ENCODE measurements at regions not wholly inside any gene's neighbourhood (a gene's known extent, or its start where the extent isn't known, plus 50 kb on each side); places are given as distances from the start of the nearest gene placed in this dataset.
"Not testable (repeated sequence)": the region's sequence is repeated elsewhere in the genome, so short reads cannot be mapped to it uniquely, and the experiment has no call there.

- Histone ChIP-seq H3K9me3 (replicated peaks) (no peaks in the 10 kb centered on the region), H3K4me1 (replicated peaks) (no peaks in the 10 kb centered on the region), H3K36me3 (no peaks in the 10 kb centered on the region), H3K27ac (no peak overlapping the region), H3K4me3 (no peak overlapping the region), H3K27me3 (replicated peaks) (peaks cover 6% of the 10 kb centered on the region)
- DNase-seq (ENCODE audit: low read depth in 1 of 2, low spot score in 2 of 2) = no peak
Measured at GRCh38 chr12:112595410-112595809, 176.7 kb downstream of the PTPN11 start.

- H3K27ac ChIP-seq = no peak overlapping the region
- H3K36me3 ChIP-seq = no peaks in the 10 kb centered on the region
- H3K9me3 ChIP-seq (replicated peaks) = no peaks in the 10 kb centered on the region
- H3K4me1 ChIP-seq (replicated peaks) = no peaks in the 10 kb centered on the region
- no peak overlapping the region for H3K4me3 ChIP-seq
- DNase-seq (ENCODE audit: low read depth in 1 of 2, low spot score in 2 of 2) = no peak
- peaks cover 6% of the 10 kb centered on the region for H3K27me3 ChIP-seq (replicated peaks)
Measured at GRCh38 chr12:112597986-112598385, 179.2 kb downstream of the PTPN11 start.

DNA sequence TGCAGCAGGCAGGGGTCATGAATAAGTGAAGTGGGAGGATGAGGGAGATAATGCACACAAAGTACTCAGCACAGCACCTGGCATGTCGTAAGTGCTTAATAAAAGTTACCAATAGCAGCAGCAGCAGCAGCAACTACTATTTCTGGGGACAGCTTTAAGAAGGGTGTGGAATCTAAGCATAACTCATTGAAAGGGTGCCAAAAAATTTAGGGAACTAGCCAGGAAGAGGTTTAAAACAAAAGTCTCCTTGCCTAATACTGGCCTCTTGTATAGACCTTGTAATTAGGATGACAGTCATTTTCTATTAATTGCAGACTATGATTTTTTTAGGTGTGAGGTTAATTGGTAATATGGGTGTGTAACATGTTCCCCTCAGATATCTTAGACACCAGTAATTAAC is 179.9 kb downstream of the PTPN11 start:
- no peak overlapping the region for H3K27ac ChIP-seq
- H3K4me1 ChIP-seq (replicated peaks) = no peaks in the 10 kb centered on the region
- no peak for DNase-seq (ENCODE audit: low read depth in 1 of 2, low spot score in 2 of 2)
- H3K27me3 ChIP-seq (replicated peaks) = peaks cover 6% of the 10 kb centered on the region
- no peaks in the 10 kb centered on the region for H3K9me3 ChIP-seq (replicated peaks)
- H3K36me3 ChIP-seq = no peaks in the 10 kb centered on the region
- no peak overlapping the region for H3K4me3 ChIP-seq

DNA sequence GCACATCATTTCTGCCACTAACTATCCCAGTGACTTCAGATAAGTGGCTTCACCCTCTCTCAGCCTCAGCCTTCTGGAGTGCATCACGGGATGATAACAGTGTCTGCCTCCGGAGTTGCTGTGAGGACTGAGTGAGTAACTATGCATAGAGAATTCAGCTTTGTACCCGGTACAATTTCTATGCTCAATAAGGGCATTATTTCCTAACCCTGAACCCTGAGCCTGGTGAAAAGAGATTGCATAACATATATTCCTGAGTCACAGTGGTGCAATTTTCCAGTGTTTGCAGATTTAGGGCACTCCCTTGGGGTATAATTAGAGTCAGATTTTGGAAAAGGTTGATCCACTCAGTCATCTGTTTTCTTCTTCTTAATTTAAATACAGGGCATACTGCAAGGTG is 181.1 kb downstream of the PTPN11 start:
- no peak overlapping the region for H3K27ac ChIP-seq
- no peaks in the 10 kb centered on the region for H3K36me3 ChIP-seq
- no peaks in the 10 kb centered on the region for H3K4me1 ChIP-seq (replicated peaks)
- H3K27me3 ChIP-seq (replicated peaks) = peaks cover 6% of the 10 kb centered on the region
- H3K9me3 ChIP-seq (replicated peaks) = no peaks in the 10 kb centered on the region
- H3K4me3 ChIP-seq = no peak overlapping the region
- no peak for DNase-seq (ENCODE audit: low read depth in 1 of 2, low spot score in 2 of 2)

DNA sequence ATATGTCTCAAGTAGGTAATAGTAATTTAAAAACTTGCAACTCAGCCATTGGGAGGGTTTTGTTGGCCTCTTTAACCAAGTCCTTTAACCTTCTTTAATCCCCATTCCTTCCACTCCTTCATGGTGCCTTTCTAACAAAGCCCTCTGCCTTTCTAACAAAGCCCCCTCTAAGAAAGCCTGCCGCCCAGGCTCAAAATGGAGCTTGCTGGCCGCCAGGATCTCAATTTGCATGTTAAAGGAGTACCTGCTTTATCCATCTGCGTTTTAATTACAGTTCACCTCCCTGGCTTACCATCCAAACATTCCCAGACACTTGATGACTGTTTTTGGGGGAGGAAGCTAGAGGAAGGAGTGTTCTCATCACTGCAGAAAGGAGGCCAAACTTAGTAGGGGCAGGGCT is 183.4 kb downstream of the PTPN11 start:
- no peak overlapping the region for H3K27ac ChIP-seq
- no peaks in the 10 kb centered on the region for H3K9me3 ChIP-seq (replicated peaks)
- H3K4me3 ChIP-seq = no peak overlapping the region
- DNase-seq (ENCODE audit: low read depth in 1 of 2, low spot score in 2 of 2) = no peak
- H3K4me1 ChIP-seq (replicated peaks) = no peaks in the 10 kb centered on the region
- H3K27me3 ChIP-seq (replicated peaks) = no peaks in the 10 kb centered on the region; the same call in 1 of the 2 replicates
- no peaks in the 10 kb centered on the region for H3K36me3 ChIP-seq

GRCh38 chr12:112606611-112607365 is 184.8 kb upstream of the RPH3A start:
- no peaks in the 10 kb centered on the region for H3K4me1 ChIP-seq (replicated peaks)
- no peak for DNase-seq (ENCODE audit: low read depth in 1 of 2, low spot score in 2 of 2)
- H3K9me3 ChIP-seq (replicated peaks) = no peaks in the 10 kb centered on the region
- no peak overlapping the region for H3K4me3 ChIP-seq
- no peaks in the 10 kb centered on the region for H3K36me3 ChIP-seq
- peaks cover 5% of the 10 kb centered on the region; the same call in 1 of the 2 replicates for H3K27me3 ChIP-seq (replicated peaks)
- H3K27ac ChIP-seq = no peak overlapping the region

- H3K4me1 ChIP-seq (replicated peaks) = no peaks in the 10 kb centered on the region
- no peaks in the 10 kb centered on the region for H3K36me3 ChIP-seq
- no peak for DNase-seq (ENCODE audit: low read depth in 1 of 2, low spot score in 2 of 2)
- H3K27me3 ChIP-seq (replicated peaks) = peaks cover 5% of the 10 kb centered on the region; the same call in 1 of the 2 replicates
- no peak overlapping the region for H3K4me3 ChIP-seq
- H3K9me3 ChIP-seq (replicated peaks) = no peaks in the 10 kb centered on the region
- no peak overlapping the region for H3K27ac ChIP-seq
Measured at GRCh38 chr12:112607427-112607826, 184.1 kb upstream of the RPH3A start.

GRCh38 chr12:112611908-112612307 is 179.6 kb upstream of the RPH3A start:
- no peak overlapping the region for H3K4me3 ChIP-seq
- DNase-seq (ENCODE audit: low read depth in 1 of 2, low spot score in 2 of 2) = no peak

DNA sequence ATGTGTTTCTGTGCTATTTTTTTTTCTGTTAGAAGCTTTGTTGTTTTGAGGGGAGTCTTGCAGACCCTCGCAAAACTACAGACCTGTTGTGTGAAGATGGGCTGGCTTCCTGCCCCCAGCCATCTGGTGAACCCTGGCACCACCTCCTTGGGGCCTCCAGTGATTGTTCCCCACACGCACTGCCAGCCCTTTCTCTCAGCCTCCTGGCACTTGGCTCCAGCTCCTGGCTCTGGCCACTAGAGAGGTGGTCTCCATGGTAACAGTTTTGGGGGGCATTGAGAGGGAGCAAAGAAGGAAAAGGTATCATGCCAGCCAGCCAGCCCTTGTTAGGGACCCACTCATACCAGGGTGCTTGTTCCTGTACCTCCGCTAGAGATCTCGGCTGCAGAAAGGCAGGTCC is 176.4 kb upstream of the RPH3A start:
- H3K4me3 ChIP-seq = no peak overlapping the region
- H3K27me3 ChIP-seq (replicated peaks) = no peaks in the 10 kb centered on the region
- no peaks in the 10 kb centered on the region for H3K4me1 ChIP-seq (replicated peaks)
- H3K36me3 ChIP-seq = no peaks in the 10 kb centered on the region
- no peak for DNase-seq (ENCODE audit: low read depth in 1 of 2, low spot score in 2 of 2)
- H3K27ac ChIP-seq = no peak overlapping the region
- H3K9me3 ChIP-seq (replicated peaks) = no peaks in the 10 kb centered on the region

More at GRCh38 chr12:112611908-112612307, 179.6 kb upstream of the RPH3A start:
- H3K9me3 ChIP-seq (replicated peaks) = no peaks in the 10 kb centered on the region
- no peak overlapping the region for H3K27ac ChIP-seq
- peaks cover 5% of the 10 kb centered on the region; the same call in 1 of the 2 replicates for H3K27me3 ChIP-seq (replicated peaks)
- H3K4me1 ChIP-seq (replicated peaks) = no peaks in the 10 kb centered on the region
- H3K36me3 ChIP-seq = no peaks in the 10 kb centered on the region

GRCh38 chr12:112616469-112617152 is 174.9 kb upstream of the RPH3A start:
- no peak for DNase-seq (ENCODE audit: low read depth in 1 of 2, low spot score in 2 of 2)
- no peaks in the 10 kb centered on the region for H3K9me3 ChIP-seq (replicated peaks)
- H3K27ac ChIP-seq = no peak overlapping the region
- H3K36me3 ChIP-seq = no peaks in the 10 kb centered on the region
- no peaks in the 10 kb centered on the region for H3K4me1 ChIP-seq (replicated peaks)
- no peak overlapping the region for H3K4me3 ChIP-seq
- H3K27me3 ChIP-seq (replicated peaks) = no peaks in the 10 kb centered on the region

DNA sequence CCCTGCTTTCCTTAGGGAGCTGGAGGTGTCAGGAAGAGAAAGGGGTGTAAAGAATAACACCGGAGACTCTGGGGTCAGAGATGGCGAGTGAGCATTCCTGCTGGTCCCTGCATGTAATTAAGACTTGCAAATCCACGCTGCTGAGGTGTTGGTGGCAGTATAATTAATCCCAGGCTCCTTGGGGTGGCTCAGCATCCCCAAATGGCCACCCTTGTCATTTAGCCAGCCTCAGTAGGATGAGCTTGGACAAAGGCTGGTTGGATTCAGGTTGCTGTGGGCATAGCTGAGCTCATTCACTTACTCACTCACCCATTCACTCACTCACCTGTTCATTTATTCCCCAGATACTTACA is 174.4 kb upstream of the RPH3A start:
- no peaks in the 10 kb centered on the region for H3K36me3 ChIP-seq
- H3K9me3 ChIP-seq (replicated peaks) = no peaks in the 10 kb centered on the region
- no peak overlapping the region for H3K27ac ChIP-seq
- no peaks in the 10 kb centered on the region for H3K4me1 ChIP-seq (replicated peaks)
- H3K27me3 ChIP-seq (replicated peaks) = no peaks in the 10 kb centered on the region
- DNase-seq (ENCODE audit: low read depth in 1 of 2, low spot score in 2 of 2) = no peak
- H3K4me3 ChIP-seq = no peak overlapping the region

- H3K36me3 ChIP-seq = no peaks in the 10 kb centered on the region
- no peak for DNase-seq (ENCODE audit: low read depth in 1 of 2, low spot score in 2 of 2)
- no peaks in the 10 kb centered on the region for H3K4me1 ChIP-seq (replicated peaks)
- H3K4me3 ChIP-seq = no peak overlapping the region
- H3K9me3 ChIP-seq (replicated peaks) = no peaks in the 10 kb centered on the region
- H3K27me3 ChIP-seq (replicated peaks) = no peaks in the 10 kb centered on the region
- no peak overlapping the region for H3K27ac ChIP-seq
Measured at GRCh38 chr12:112627851-112628250, 163.7 kb upstream of the RPH3A start.

- not testable (repeated sequence) for DNase-seq (ENCODE audit: low read depth in 1 of 2, low spot score in 2 of 2); H3K27ac ChIP-seq; H3K36me3 ChIP-seq; H3K4me1 ChIP-seq (replicated peaks); H3K27me3 ChIP-seq (replicated peaks); H3K9me3 ChIP-seq (replicated peaks); H3K4me3 ChIP-seq
Measured at GRCh38 chr12:112631974-112632373, 159.6 kb upstream of the RPH3A start.

- no peaks in the 10 kb centered on the region for H3K36me3 ChIP-seq
- H3K27ac ChIP-seq = no peak overlapping the region
- no peaks in the 10 kb centered on the region for H3K27me3 ChIP-seq (replicated peaks)
- H3K4me1 ChIP-seq (replicated peaks) = no peaks in the 10 kb centered on the region
- DNase-seq (ENCODE audit: low read depth in 1 of 2, low spot score in 2 of 2) = no peak
- no peaks in the 10 kb centered on the region for H3K9me3 ChIP-seq (replicated peaks)
- no peak overlapping the region for H3K4me3 ChIP-seq
Measured at GRCh38 chr12:112635036-112635435, 156.5 kb upstream of the RPH3A start.

Data from SJSA1 (cell line).